Left cardiac atrium (tissue), 4 donors: ENCODE measurements at regions not wholly inside any gene's neighbourhood (a gene's known extent, or its start where the extent isn't known, plus 50 kb on each side); places are given as distances from the start of the nearest gene placed in this dataset.
"Not testable (repeated sequence)": the region's sequence is repeated elsewhere in the genome, so short reads cannot be mapped to it uniquely, and the experiment has no call there.

ENCODE experiments used
- ATAC-seq, 2 donors: fragments of 200-7000 bp; cut with Tn5 transposase; one replicate each; pipeline ENCODE4 v1.9.1; 2020; ENCODE audit warnings: mild to moderate bottlenecking in 2 of 2, moderate library complexity in 2 of 2
- DNase-seq: peaks from one replicate; pipeline ENCODE4 v3.0.0-alpha.2; 2020
- intact Hi-C, 2 donors: fragments of 100-400 bp; cut with DNase I; formaldehyde crosslinking; loops; one replicate each; pipeline versions ENCODE4 v1.14.1 to v1.15.1; 2022 to 2023
- donor health status: DM: no; HTN: yes; CAD: no.
- donor health status: DM: no; HTN: yes; CAD: no; lungs with severe emphysema.
- donor health status: DM: yes; HTN: yes; CAD: no.
- donor health status: Dilated cardiomyopathy.

GRCh38 chr7:142514716-142515115 lies 234.6 kb upstream of the PRSS1 start:
- DNase-seq, intact Hi-C loops: not testable (repeated sequence)
- peak; percentile 19 to 36 for ATAC-seq

GRCh38 chr7:142513178-142513955 lies 235.9 kb upstream of the PRSS1 start:
- DNase-seq (no peak), ATAC-seq (no peak)
- intact Hi-C loops = no loop called here

GRCh38 chr7:142511801-142512200 lies 237.5 kb upstream of the PRSS1 start:
- intact Hi-C loops = no loop called here
- no peak for DNase-seq
- ATAC-seq = no peak

- DNase-seq (no peak), ATAC-seq (no peak)
- intact Hi-C loops = no loop called here
Observed at GRCh38 chr7:142511374-142511773, 237.9 kb upstream of the PRSS1 start.

DNA sequence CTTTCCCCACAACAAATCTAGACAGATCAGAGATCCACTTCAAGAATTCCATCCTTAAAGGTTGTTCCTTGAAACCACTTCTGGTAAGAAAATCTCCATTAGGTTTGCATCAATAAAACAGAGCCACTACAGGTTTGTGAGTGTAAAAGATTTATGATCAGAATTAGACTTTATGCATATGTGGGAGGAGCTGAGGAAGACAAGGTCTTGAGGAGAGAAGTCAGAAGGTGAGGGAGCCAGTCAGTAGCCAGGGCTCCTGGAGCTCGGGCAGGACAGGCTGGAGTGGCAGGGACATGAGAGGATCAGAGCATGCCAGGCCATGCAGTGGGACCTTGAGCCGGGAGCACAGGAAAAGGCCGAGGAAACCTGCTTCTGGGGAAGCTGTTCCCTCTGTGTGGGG lies 240.0 kb upstream of the PRSS1 start:
- intact Hi-C loops, ATAC-seq, DNase-seq: not testable (repeated sequence)

GRCh38 chr7:142508251-142508650 lies 241.0 kb upstream of the PRSS1 start:
- DNase-seq = no peak
- intact Hi-C loops = no loop called here
- no peak for ATAC-seq

- DNase-seq (no peak), ATAC-seq (no peak)
- intact Hi-C loops = no loop called here
Observed at GRCh38 chr7:142507799-142508198, 241.5 kb upstream of the PRSS1 start.

GRCh38 chr7:142507066-142507465 lies 242.2 kb upstream of the PRSS1 start:
- ATAC-seq, DNase-seq, intact Hi-C loops: not testable (repeated sequence)

GRCh38 chr7:142506601-142507000 lies 242.7 kb upstream of the PRSS1 start:
- DNase-seq (no peak), ATAC-seq (no peak)
- intact Hi-C loops = no loop called here

DNA sequence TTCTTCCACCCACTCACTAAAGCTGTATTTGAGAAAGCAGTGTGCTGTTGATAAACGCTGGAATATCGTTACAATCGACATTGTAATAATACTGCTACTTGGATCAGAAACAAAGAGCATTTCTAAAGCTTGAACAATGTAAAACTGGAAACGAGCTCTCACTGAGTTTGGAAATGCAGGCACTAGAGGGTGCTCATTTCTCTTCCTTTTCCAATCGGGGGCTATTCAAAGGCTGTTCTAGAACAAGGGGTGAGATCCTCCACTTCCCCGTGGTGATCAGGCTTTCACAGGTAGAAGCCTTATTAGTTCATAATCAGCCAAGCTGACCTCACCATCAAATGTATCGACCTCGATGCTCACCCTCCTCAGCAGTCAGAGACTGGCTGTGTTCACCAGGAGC lies 245.3 kb upstream of the PRSS1 start:
- DNase-seq, intact Hi-C loops, ATAC-seq: not testable (repeated sequence)

DNA sequence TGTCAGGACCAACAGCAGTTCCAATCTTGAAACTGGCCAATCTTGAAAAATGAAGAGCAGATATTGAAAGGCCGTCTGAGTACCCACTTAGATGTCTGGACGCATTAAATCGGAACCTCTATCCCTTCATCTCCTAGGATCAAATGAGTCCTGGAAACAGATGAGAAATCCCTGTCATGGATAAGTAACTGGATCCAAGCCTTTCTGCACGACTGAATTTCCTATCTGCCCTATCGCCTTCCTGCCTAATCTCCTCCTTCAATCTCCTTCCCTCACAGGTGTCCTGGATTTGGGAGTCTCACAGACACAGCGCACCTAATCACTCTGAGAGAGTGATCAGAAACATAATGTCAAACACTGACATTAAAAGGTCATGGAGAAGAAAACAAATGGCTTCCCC lies 245.2 kb upstream of the PRSS58 start:
- no peak for DNase-seq
- no peak for ATAC-seq
- intact Hi-C loops = no loop called here

DNA sequence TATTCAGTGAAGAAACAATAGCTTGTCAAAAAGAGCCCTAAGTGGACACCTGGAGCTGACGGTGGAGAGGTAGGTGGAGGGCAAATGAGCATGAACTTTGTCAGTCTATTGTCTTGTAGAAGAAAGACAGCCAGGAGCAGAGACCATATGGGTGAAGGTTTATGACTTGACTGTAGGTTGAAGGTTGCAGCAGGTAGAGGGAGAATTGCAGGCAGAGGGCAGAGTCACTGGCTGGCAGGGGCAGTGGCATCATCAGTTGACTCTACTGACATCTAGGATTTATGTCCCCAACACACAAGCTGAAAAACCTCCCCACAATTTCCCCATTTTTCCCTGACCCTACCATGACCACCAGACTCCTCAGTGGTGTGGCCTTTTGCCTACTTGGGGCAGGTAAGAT lies 243.6 kb upstream of the PRSS58 start:
- intact Hi-C loops = no loop called here
- ATAC-seq = no peak

DNA sequence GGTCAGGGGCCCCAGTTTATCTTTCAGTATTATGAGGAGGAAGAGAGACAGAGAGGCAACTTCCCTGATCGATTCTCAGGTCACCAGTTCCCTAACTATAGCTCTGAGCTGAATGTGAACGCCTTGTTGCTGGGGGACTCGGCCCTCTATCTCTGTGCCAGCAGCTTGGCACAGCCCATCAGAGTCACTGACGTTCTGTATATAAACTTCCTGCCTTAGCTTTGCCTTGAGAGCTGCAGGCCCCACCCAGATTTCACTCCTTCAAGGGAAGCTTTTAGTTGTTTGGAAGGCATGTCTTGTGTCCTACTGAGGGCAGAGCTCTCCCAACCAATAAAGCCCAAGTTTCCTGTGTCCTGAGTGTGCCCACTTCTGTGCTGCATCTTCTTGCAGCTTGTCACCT lies 242.5 kb upstream of the PRSS58 start:
- DNase-seq (no peak), ATAC-seq (no peak)

More for the DNA sequence above, 243.6 kb upstream of the PRSS58 start:
- no peak for DNase-seq

DNA sequence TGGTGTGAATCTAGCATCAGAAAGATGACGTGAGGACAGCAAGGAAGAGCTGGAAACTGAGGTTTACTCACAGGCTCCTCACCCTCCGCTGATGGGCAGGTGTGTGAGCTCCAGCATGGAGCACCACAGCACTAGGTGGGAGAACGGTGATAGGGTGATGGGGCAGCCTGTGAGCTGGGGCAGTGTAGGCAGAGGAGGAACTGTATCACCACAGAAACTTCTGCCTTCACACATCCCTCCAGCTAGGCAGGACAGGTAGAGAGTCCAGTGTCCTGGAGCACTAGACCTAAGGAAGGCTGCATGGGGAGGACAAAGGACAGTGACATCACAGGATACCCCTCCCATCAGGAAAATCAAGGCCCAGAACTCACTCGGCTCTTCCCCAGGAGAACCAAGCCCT lies 241.8 kb upstream of the PRSS58 start:
- intact Hi-C loops = no loop called here
- DNase-seq = no peak
- ATAC-seq = no peak

More for the DNA sequence above, 242.5 kb upstream of the PRSS58 start:
- intact Hi-C loops = no loop called here

DNA sequence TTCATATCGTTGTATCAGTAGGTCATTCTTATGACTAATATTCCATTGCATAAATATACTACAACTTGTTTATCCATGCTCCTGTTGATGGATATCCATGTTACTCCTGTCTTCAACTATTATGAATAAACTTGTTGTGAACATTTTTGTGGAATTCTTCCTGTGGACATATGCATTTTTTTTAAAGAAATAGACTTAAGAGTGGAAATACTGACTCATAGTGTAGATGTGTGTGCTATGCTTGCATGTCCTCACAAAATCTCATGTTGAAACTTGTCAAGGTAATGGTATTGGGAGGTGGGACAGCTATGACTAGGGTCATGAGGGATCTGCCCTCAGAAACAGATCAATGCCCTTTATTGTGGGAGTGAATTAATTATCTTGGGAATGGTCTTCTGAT lies 240.5 kb upstream of the PRSS58 start:
- DNase-seq (no peak), ATAC-seq (no peak)
- intact Hi-C loops = no loop called here

- peak in 1 of 2 donors; percentile 54 for ATAC-seq
- intact Hi-C loops = no loop called here
- DNase-seq = no peak
Observed at GRCh38 chr7:142496545-142496991, 238.7 kb upstream of the PRSS58 start.

- intact Hi-C loops, DNase-seq, ATAC-seq: not testable (repeated sequence)
Observed at GRCh38 chr7:142495879-142496278, 238.0 kb upstream of the PRSS58 start.

- DNase-seq, intact Hi-C loops, ATAC-seq: not testable (repeated sequence)
Observed at GRCh38 chr7:142495301-142495700, 237.4 kb upstream of the PRSS58 start.

DNA sequence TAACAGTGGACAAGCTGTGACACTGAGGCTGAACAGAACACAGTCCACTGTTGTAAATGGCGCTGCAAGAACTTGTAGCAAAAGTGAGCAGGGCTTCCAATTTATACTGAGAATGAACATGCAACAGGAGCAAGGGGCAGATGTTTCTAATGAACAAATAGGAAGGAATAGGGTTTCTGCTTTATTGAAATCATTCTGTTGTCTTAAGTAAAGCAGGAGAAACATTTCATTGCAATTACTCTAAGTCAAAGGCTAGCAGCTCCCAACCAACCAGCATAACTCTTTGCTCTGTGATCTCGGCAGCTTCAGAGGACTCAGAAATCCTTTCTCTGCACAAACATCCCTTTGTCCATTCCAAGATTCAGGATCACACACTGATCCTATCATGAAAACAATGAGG lies 236.2 kb upstream of the PRSS58 start:
- DNase-seq = no peak
- no peak for ATAC-seq
- intact Hi-C loops = no loop called here

DNA sequence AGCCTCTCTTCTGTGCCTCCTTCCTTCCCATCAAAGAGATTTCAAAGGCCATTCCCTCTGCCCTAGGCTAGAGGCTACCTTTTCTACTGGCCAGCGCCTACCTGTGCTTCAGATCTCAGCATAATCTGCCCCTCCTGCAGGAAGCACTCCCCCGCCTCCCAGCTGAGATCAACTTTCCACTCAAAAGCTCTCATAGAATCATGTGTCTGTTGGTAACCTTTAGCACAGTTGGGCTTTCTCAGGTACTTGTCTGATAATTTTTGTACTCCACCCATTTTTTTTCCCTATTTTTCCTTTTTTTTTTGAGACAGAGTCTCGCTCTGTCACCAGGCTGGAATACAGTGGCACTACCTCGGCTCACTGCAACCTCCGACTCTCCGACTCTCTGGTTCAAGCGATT lies 231.0 kb upstream of the PRSS58 start:
- intact Hi-C loops = no loop called here
- DNase-seq (no peak), ATAC-seq (no peak)

DNA sequence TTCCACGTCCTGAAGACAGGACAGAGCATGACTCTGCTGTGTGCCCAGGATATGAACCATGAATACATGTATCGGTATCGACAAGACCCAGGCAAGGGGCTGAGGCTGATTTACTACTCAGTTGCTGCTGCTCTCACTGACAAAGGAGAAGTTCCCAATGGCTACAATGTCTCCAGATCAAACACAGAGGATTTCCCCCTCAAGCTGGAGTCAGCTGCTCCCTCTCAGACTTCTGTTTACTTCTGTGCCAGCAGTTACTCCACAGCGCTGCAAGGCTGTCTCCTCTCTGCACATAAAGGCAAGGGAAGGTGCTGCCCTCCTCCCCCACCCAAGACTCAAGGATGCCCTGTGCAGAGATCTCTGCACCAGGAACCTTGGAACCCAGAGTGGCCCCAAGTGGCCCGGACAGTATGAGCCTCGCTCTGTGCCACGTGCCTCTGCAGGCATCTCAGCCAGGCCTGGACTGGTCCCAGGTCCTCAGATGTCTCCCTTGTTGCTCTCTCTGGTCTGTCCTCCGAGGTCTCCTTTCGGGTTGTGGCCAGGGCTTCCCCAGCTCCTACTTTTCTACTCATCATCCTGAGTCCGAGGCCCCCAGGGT lies 230.3 kb upstream of the PRSS58 start:
- no peak for DNase-seq
- peak; percentile 15 to 26 for ATAC-seq
- intact Hi-C loops = no loop called here
